A172 (cell line): ENCODE measurements at regions not wholly inside any gene's neighbourhood (a gene's known extent, or its start where the extent isn't known, plus 50 kb on each side); places are given as distances from the start of the nearest gene placed in this dataset.

Experiments used
- DNase-seq: peaks from one replicate; pipeline ENCODE4 v3.0.0-alpha.2; 2015; ENCODE audit warnings: low spot score

DNA sequence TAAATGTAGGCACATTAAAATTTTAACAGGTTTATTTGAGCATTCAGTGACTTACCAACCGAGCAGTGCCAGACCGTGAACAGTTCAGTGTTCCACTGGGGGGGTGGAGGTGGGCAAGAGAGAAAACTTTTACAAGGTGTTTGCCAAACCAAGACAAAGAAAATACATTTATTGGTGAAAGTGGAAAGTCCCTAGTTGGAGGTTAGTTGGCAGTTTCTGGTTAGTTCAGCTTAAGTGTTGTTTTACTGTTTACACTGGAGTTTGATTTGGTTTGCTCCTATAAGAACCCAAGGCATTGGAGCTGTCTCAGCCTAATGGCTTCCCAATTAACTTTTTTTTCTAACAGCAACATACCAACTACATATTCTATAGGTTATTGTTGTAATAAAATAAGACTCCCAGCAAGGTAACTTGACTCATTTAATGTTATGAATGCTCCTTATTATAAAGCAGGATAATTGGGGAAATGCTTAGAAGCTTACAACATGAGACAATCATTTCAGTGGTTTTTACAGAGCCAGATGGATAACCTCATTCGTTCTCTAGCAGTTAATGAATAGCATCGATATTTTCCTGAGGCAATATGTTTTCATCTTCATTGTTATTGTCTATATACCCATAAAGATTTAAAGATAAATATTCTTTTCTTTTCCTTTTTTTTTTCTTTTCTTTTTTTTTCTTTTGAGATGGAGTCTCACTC lies 115.8 kb downstream of the ETNK1 start:
- DNase-seq = no peak

DNA sequence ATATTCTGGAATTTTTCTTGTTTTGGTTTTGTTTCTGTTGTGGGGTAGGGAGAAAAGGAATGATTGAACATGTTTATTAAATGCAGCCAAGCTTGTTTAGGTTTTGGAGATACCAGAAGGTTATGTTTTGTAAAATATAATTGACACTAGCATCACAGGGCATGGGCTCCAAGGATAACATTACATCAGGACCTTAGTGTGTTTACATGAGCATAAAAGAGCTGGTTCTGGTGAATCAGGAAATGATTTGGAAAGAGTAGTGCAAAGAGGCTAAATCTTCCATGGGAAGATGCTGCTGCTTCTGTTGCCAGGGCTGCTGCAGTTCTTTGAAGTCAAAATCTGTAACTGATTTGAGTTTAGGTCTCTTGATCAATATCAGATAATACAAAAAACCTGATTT lies 118.7 kb downstream of the ETNK1 start:
- no peak for DNase-seq

DNA sequence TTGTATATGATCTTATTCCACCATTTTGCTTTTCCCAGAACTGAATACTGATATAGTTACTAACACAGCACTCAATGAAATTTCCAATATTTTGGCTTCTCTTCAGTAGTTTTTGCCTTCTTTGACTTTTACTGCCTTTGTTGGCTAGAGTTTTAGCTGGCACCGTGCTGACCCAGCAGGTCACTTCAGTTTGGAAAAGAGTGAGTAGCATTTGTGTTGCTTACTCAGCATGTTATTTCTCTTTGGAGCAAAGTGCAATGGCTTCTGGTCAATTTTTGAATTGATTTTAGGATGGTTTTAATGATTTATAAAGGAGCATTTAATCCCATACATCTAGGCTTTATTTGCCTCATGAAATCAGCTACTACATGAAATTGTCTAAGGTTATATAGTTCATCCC lies 119.2 kb downstream of the ETNK1 start:
- no peak for DNase-seq

DNA sequence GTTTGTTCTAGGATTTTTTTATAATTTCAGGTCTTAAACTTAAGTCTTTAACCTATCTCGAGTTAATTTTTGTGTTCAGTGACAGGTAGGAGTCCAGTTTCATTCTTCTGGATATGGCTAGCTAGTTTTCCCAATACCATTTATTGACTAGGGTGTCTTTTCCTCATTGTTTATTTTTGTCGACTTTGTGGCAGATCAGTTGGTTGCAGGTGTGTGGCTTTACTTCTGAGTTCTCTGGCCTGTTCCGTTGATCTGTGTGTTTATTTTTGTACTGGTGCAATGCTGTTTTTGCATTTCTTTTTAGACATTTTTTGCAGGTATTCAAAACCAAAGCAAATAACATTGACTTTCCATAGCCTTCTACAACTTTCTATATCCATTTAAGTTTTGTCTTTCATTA lies 121.7 kb downstream of the ETNK1 start:
- DNase-seq = no peak

DNA sequence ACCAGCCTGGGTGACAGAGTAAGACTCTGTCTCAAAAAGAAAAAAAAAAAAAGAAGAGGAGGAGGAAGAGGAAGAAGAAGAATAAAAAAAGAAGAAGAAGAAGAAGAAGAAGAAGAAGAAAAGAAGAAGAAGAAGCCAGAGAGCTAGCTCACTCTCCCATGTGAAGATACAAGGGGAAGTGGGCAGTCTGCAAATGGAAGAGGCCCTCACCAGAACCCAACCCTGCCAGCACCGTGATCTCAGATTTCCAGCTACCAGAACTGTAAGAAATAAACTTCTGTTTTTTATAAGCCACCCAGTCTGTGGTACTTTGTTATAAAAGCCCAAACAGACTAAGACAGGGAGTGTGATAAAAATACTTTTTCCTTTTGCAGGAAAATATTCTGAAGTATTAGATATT lies 130.7 kb downstream of the ETNK1 start:
- DNase-seq = no peak

DNA sequence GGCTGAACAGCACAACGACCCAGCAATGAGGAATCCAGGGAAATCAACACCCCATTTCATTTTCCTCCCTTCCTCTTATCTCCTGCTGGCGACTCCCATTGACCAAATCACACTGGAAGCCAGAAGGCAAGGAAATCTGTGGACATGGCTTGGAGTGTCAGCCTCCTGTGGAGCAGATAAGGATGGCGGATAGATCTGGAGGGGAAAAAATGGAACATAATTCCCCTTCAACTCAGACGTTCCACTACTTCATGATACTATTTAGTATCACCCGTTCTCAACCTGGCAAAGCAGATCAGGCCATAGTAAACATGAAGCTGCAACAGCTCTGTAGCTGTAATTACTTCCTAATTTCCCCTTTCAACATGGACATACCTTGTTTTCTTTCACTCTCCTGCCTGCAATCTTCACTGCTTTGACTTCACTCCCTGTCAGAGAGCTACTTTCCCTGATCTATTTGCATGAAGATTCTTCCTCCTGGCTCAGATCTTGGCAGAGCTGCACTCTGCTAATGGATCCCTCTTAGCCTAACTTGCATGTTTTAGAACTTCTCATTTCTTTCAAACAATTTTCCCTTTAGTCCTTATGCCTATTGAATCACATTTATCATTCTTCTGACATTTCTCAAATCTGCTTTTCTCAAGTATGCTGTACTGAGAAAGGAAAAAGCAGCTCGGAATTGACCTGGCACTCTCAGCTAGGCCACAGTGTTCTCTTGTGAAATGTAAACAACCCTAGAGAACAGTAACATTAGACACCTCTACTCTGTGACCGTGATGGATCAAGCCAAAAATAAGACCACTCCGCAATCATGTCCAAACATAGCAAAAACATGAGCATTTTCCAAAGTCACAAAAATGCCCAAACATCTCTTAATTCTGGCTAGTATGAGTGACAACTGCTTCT lies 135.1 kb downstream of the ETNK1 start:
- DNase-seq = no peak

DNA sequence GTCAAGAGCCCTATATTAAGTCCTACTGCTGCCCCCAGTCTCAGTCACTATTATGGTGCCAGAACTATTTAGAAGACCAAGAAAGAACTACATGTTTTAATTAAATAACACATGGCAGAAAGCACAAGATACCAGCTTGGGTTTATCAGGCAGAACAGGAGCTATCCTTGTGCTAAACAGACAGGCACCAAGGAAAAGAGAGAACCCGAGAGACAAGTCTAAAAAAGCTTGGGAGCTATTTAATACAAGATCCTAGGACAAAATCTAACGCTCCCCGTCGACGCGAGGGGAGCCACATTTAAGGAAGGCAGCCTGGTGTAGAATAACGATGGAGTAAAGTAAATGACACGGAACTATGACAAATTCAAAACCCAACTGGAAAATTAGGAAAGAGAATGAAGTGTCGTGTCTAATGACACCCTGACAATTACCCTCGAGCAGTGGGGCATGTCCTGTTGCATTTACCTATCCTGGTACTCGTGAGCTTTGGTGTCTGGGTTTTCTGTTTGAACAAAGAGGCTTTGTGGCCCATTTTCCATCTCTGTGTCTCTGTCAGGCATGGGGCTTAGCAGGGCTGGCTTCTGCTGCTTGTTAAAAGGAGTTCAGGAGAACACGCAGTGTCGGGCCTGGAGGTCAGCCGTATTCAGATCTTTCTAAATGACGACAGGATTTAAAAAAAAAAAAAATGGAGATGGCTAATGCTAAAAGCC lies 140.6 kb downstream of the ETNK1 start:
- no peak for DNase-seq

DNA sequence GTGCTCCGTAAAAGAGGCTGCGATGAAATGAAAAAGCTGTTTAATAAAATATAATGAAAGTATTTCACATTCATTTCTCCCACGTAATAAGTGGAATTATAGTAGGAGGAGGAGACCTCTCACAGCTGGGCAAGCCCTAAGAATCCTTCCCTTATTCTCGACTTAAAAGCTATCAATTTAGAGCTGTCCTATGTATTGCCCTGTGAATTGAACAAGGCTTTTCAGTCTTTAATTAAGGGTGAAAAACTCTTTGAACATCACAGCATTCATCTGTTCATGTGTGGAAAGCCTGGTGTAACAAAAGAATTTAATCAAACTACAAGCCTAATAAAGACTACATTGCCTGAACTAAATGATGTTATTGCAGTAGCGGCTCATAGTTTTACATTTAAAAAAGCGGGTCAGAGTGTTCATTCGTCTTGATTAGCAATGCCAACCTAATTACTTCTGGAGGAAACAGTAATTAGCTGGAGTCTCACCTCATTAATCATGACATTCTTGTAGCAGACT lies 142.0 kb downstream of the ETNK1 start:
- DNase-seq = no peak

DNA sequence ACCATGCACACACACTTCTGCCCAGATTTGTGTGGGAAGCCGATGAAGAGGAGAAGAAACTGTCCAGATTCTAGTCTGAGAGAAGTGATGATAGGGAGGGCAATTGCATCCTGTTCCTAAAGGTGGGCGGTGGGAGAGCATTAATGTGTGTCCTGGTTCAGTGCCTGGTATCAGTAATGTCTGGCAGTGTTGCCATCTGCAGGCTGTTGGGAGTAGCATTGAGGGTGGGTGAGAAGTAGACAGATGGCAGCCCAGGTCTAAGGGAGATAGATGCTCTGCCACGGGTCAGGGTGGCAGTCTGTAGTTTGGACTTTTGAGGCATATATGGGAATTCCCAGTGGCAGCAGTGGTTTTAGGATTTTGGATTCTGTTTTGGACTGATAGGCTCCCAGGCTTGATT lies 156.4 kb downstream of the ETNK1 start:
- DNase-seq = no peak

DNA sequence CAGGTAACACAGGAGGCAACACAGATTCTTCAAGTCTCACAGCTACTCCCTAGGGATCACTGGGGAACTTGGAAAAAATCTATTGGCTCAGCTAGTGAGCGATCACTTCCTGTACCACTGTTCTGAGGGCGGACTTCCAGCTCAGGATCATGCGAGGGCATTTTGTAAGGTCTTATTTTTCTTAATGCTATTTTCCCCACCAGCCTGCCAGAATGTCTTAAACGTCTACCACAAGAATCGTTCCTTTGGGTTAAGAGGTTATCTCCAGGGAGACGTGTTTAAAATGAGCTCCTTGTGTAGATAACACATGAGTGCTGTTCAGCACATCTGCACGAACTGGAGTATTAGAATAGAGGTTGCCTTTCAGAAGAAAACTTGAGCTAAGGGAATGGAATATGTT lies 162.6 kb downstream of the ETNK1 start:
- no peak for DNase-seq

DNA sequence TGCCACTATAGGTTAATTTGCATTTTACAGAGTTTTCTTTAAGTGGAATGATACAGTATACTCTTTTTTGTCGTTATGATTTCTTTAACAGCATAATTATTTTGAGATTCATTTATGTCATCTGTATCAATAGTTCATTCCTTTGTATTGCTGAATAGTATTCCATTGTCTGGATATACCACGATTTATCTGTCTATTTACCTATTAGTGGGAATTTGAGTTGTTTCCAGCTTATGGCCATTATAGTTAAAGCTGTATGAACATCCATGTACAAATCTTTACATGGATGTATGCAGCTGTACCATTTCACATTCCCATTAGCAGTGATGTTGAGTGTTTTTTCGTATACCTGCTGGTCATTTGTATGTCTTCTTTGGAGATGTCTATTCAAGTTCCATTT lies 163.9 kb downstream of the ETNK1 start:
- no peak for DNase-seq

DNA sequence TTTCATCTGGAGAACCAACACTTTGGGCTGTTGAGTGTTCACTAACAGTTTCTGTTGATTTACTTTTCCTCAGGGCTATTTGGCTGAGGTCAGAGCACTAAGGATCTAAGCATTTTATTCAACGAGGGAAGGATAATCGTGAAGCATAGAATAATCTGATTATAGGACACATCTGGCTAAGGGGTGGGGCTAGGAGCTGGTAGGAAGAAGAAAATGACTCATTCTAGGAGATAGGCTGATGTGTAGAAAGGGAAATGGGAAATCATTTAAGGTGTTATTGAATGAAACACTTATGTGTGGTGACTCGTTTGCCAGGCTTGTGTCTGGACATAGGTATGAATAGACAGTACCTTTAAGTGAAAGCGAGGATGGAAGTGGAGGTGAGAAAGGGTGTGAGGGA lies 167.2 kb downstream of the ETNK1 start:
- no peak for DNase-seq

DNA sequence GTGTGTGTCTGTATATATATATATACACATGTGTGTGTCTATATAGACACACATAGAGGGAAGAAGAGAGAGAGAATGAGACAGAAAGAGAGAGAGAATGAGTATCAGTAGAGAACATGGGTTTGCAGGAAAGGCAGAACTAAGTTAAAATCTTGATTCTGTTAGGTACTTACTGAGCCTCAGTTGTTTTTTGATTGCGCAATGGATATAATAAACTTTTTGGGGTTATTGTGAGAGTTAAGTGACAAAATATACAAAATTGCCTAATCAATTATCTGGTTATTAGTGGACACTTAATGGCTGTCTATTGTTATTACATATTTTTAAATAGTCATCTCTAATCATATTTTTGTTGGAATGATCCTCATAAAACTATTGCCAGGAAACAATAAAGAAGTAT lies 169.0 kb downstream of the ETNK1 start:
- DNase-seq = no peak

DNA sequence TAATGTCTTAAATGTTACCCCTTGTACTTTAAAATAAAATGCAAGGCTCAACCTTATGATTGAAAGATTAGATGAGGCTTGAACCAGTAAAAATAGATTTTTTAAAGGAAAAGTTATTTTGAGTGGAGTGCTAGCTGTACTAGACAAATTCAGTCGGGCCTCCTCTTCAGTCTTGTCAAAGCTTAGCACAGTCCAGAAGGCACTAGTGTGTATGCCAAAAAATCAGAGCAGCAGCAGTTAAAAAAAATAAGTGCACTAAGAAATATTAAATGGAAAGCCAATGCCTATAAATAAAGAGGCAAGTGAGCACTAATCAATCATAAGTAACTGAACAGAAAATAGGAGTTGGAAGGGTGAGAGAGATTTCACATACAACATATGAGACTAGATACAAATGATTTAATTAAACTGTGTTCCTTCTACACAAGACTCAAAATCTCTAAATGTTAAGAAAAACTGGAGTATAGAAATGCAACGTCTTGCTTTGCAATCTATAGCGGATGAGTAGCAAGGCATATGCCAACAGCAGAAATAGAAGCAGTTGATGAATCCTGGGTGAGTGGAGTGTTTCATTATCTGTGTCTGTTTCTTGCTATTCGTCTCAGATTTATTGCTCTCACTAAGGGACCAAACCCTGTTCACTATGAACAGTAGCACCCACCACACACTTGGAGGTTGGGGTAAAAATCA lies 172.1 kb downstream of the ETNK1 start:
- DNase-seq = no peak

DNA sequence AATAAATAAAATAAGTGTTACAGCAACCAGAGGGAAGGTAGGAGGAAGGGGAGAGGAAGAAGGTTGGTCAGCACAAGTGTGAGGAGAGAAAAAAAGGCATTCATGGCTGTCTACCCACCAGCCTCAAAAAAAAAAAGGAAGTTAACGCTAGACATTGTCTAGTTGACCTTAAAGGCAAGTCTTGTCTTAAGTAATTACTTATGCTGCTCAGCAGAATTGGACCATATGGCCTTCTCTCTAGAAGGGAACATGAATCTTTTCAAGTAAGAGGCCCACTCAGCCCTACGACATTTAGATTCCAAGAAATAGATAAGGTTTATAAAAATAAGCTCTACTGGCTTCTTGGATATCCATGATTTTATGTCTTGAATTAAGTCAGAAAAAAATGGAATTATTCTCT lies 172.7 kb downstream of the ETNK1 start:
- no peak for DNase-seq

DNA sequence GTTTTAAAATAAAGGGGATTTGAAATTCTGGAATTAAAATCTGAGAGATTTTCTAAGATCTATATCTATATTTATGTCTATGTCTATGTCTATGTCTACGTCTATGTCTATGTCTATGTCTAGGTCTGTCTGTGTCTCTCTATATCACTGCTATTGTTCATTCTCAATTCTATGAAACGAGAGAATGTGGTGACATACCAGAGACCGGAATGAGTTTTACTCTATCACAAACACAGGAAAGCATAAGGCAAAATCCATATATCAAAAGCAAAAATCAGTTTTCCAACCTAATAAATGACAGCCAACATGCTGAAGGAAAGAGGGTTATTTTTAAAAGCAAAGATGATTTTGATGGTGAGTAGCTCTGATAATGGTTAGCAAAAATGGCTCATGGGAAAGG lies 173.1 kb downstream of the ETNK1 start:
- no peak for DNase-seq

DNA sequence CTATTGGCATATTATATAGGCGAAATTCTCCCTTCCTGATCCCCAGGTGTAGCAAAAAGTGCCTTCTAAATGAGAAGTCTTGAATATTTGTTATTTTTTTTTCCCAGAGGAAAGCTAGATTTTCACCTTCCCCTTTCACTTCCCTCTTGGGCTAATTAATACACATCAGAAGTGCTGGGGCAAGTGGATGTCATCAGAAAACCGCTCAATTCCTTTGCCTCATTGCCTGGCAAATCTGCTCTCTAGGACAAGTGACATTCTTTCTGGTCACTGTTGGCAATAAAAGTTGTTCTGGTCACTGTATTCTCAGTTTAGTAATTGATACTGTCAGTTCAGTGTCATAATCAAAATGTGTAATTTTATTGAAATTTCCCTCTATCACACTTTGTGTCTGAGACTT lies 174.5 kb downstream of the ETNK1 start:
- no peak for DNase-seq

DNA sequence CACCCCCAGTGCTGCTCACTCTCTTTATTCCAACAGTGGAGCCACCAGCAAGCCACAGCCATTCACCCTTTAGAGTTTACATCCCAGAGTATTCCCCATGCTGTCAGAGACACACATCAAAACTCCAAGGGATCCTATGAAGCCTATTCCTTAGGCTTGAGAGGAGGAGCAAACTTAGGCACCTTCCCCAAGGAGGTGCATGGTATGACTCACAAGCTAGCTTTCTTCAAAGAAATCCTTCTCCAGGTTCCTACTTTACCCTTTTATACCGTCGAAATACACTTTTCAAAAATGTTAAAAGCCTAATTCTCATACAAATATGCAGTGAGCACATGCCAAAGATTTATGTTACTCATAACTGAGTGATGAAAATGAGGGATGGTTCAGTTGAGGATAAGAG lies 175.4 kb downstream of the ETNK1 start:
- DNase-seq = no peak

DNA sequence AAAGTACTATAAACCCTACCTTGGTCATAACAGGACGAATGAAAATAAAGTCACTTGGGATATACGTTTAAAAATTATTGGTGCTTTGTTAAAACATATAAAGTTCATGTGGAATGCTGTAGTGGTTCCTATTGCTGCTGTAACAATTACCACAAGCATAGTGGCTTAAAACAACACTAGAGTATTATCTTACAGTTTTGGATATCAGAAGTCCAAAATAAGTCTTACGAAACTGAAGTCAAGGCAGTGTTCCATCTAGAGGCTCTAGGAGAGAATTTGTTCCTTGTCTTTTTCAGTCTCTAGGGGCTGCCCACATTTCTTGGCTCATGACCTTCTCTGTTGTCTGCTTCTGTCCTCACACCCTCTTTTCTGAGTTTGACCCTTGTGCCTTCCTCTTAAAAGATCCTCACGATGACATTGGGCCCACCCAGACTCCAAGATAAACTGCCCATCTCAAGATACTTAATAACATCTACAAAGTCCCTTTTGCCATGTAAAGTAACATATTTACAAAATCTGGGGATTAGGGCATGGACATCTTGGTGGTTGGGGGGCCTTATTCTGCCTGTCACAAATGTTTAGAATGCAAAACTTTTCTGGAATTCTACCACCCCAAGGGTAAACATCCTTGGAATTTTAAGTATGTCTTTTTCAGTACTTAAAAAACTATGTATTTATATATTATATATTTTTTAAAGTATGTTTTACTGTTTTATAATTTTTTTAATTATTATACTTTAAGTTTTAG lies 178.1 kb downstream of the ETNK1 start:
- no peak for DNase-seq

DNA sequence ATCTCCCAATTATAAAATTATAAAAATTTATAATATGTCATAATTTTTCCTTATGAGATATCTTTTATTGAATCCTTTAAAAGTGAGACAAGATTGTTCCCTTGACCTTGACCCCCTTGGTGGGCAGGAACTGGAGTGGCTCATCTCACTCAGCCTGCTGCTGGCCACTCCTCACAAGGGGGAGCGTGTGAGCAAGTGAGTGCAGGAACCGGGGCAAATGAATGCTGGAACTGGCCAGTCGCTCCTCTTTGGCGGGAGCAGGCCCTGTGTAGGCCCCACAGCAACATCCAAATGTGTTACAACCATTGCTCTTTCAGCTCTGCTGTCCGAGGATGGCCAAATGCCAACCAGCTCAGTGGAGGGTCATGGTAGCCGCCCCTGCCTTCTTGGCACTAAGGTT lies 178.8 kb downstream of the ETNK1 start:
- no peak for DNase-seq

DNA sequence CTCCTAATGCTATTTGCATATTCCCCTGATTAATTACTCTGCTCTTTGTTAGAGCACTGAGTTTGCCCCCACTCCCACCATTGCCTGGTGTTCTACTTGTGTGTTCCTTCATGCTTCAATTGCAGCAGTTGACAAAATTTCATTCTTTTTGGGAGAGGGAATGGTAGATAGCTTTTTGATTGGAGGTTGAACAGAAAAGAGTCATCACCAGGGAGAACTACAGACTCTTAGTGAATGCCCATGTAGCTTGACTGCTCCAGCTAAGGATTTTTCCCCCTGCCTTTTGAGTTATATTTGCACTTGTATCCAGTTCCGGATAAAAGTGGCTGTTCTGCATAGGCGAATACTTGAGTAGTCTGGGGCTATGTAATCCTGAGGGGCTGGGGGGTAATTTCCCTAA lies 183.9 kb downstream of the ETNK1 start:
- DNase-seq = no peak
